RWPE1 (cell line): ENCODE measurements at regions not wholly inside any gene's neighbourhood (a gene's known extent, or its start where the extent isn't known, plus 50 kb on each side); places are given as distances from the start of the nearest gene placed in this dataset.
A peak's percentile ranks its signal among the peaks of the same experiment; 100 is the strongest.

Experiments used
- CTCF ChIA-PET: fragments of 350-600 bp; sonication (Branson Sonifier 250); formaldehyde crosslinking; extraction: SDS; loops from one replicate; lab custom pipeline; 2021; lab: Yijun Ruan, JAX
- POLR2A ChIA-PET: fragments of 400-600 bp; formaldehyde crosslinking; extraction: SDS; loops from one replicate; lab custom pipeline; 2020; ENCODE audit warnings: antibody characterized with exemption; ENCODE audit not compliant: low non-redundant PET; lab: Yijun Ruan, JAX
- DNase-seq: peaks from one replicate; pipeline ENCODE4 v3.0.0; 2012; ENCODE audit warnings: low spot score
- H3K27ac ChIP-seq: fragments of 450-650 bp; 2 replicates; pipeline ENCODE4 v1.5.1; 2017
- TF ChIP-seq, protein P1 (sequence below): fragments of 450-650 bp; conservative IDR thresholded peaks from 2 replicates; pipeline ENCODE4 v1.5.1; 2017; ENCODE audit warnings: low read depth, mild to moderate bottlenecking

DNA sequence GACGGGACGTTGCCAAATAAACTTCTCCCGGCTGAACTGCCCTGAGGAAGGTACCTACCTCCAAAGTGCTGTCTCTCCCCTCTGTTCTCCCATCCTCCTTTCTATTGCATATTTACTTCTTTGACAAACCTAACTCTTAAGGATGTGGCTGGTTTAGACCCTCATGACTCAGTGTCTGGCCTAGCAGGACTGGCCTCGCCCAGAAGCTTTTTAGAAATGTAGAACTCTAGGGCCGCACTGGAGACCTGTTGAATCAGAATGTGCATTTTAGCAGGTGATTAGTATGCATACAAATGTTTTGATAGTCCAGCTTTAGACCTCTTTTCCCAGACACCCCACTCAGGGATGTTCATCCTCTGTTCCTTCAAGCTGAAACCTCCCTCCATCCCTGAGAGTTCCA, 335.9 kb downstream of the PIK3R1 start:
- CTCF ChIA-PET, result no interaction called here
- TF ChIP-seq, protein P1, sequence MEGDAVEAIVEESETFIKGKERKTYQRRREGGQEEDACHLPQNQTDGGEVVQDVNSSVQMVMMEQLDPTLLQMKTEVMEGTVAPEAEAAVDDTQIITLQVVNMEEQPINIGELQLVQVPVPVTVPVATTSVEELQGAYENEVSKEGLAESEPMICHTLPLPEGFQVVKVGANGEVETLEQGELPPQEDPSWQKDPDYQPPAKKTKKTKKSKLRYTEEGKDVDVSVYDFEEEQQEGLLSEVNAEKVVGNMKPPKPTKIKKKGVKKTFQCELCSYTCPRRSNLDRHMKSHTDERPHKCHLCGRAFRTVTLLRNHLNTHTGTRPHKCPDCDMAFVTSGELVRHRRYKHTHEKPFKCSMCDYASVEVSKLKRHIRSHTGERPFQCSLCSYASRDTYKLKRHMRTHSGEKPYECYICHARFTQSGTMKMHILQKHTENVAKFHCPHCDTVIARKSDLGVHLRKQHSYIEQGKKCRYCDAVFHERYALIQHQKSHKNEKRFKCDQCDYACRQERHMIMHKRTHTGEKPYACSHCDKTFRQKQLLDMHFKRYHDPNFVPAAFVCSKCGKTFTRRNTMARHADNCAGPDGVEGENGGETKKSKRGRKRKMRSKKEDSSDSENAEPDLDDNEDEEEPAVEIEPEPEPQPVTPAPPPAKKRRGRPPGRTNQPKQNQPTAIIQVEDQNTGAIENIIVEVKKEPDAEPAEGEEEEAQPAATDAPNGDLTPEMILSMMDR, result no peak
- no peak for DNase-seq
- POLR2A ChIA-PET, result no interaction called here
- peak overlapping the region; percentile 26; the same call in 1 of the 2 replicates for H3K27ac ChIP-seq

DNA sequence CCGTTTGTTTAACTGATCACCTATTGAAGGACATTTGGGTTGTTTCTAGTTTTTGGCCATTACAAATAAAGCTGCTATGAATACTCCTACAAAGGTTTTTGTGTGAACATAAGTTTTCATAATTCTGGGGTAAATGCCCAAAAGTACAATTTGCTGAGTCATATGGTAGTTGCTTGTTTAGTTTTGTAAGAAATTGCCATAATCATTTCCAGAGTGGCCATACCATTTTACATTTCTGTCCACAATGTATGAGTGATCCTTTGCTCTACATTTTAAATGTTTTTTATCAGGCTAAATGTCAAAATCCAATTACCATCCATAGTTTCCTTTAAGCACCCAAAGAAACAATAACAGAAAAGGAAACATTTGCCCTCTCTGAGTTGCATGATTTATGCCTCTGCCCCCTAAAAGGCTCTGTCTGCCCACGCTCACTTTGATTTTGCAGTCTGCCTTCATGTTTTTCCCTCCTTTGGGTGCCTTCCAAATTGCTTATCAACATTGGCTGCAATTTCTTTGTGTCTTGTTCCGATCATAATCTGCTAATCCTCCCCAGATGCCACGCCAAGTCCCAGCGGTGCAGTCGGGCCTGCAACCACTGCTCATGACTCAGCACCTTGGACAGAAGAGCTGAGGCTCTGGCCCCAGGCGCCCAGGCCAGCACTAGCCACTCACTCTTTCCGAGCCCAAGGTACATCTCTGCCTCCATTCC, 339.2 kb downstream of the PIK3R1 start:
- CTCF ChIA-PET, result no interaction called here
- TF ChIP-seq, protein P1, result no peak
- peak overlapping the region; percentile 73 for H3K27ac ChIP-seq
- POLR2A ChIA-PET, result no interaction called here
- peak; percentile 46 for DNase-seq

DNA sequence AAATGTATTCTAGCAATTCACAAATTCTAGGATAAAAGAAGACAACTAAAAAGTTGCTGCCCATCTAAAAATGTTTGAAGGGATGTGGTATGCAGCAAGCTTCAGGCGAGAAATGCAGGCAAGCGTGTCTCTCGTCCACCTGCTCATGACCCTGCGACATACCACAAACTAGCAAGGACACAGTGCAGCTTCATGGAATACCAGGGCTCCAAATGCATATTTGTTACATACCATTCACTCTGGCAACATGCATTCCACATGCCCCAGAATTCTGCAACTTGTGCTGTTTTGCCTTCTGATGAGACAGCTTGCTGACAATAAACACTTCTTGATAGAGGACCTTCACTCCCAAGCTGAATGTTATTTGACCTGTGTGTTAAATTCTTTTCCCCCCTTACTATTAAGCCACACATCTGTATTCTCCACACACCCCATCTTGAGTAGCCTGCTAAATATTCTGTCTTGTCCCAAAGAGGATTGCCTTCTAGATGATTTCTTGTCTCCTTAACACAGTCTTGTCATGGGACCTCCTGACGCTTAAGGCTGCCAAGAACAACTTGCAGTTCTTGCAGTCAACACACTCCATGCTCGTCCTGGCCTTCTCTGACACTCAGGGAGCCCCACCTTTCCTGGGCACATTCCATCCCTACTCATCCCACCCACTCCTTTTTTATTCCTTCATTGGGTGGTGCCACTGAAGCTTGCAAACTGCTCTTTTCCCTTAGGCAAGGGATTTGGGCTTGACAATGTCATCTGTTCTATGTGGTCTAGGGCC, 340.5 kb downstream of the PIK3R1 start:
- H3K27ac ChIP-seq, result no peak overlapping the region
- TF ChIP-seq, protein P1, result no peak
- CTCF ChIA-PET, result interaction anchor here (0.7 kb wide), 1 partner anchor 270 kb away, joined by 3 read pairs; no protein-coding TSS in a partner anchor
- DNase-seq, result no peak
- POLR2A ChIA-PET, result no interaction called here

DNA sequence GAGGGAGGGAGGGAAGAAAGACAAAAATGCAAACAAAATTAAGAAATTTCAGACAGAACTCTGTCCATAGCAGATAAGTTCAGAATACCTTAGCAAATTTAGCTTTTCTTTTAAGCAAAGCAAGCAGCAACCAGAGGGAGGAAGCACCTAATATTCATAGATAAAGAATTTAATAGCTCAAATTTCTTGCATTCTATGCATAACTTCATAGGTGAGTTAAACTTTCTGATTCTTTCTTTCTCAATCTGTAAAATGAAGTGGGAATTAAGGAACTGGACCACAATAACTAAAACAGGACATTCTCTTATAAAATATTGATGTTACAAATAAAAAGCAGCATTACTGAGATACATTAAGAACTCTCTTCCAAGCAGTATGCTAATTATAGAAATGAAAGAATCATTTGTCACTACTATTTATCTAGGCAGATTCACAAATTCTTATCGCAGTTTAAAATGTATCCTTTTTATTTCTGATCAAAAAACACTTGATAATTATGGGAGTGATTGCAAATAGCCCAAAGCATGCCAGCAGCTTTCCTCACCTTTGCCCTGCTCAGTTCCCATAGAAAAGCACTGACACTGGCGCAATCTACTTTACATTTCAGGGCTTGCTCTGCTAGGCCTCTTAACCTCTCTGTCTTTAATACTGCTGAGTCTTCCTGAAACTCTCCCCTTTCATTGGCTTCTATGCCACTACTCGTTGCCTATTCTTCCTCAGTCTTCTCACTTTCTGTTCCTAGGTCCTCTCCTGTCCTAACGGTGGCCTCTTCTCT, 341.8 kb downstream of the PIK3R1 start:
- POLR2A ChIA-PET, result no interaction called here
- no peak overlapping the region for H3K27ac ChIP-seq
- TF ChIP-seq, protein P1, result no peak
- CTCF ChIA-PET, result no interaction called here
- DNase-seq, result no peak

DNA sequence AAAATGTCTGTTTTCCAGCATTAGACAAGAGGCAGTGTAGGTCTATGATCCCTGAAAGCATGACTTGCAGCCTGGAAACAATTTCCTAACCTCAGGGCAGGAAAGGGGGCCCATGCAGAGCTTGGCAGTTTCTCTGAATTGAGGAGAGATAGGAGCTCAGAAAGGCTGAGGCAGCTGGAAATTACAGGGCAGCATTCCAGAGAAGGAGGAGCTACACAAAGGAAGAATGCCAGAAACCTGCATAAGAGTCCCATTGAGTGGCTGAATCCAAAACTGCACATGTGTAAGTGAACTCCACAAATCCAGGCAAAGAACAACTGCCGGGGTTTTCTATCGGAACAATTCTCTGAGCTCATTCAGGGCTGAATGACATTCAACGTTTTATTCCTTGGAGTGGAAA, 346.8 kb downstream of the PIK3R1 start:
- TF ChIP-seq, protein P1, result no peak
- POLR2A ChIA-PET, result no interaction called here
- no peak for DNase-seq
- CTCF ChIA-PET, result interaction anchor here (0.6 to 1.0 kb wide), 3 partner anchors 18 to 1024 kb away, joined by 3 to 4 read pairs (median 3); no protein-coding TSS in a partner anchor
- no peak overlapping the region for H3K27ac ChIP-seq

DNA sequence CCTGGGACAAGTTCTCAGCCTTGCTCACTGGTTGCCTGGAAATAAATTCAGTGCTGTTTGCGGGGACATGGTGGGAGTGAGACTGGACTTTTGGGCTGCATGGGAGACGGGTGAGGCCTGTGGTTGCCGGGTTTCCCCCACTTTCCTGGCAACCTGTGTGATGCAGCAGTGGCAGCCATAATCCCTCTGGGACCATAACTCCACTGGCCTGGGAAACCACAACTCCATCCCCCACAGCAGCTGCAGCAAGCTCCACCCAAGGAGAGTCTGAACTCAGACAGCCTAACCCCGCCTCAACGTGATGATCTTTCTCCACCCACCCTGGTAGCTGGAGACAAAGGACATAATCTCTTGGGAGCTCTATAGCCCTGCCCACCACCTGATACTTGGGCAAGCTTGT, 349.9 kb downstream of the PIK3R1 start:
- TF ChIP-seq, protein P1, result no peak
- no peak for DNase-seq
- CTCF ChIA-PET, result no interaction called here
- POLR2A ChIA-PET, result no interaction called here
- no peak overlapping the region for H3K27ac ChIP-seq
